ENCODE measurements at regions not wholly inside any gene's neighbourhood (a gene's known extent, or its start where the extent isn't known, plus 50 kb on each side); places are given as distances from the start of the nearest gene placed in this dataset.

DNA sequence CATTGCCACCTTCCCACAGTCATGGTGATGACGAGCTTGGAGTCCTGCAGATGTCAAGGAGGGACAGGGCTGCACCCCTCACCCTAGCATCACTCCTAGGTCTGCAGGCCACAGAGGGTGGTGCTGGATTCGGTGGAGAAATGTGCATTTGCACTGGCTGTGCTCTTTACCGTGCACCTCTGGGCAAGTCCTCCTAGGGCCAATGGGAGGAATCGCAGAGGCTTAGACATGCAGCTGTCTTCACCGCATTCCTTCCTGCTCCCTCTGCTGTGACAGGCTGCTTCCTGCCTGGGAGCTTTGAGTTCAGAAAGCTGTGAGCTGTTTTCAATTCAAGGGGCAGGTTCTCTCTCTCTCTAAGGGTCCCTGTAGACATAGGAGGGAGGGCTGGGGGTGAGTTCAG, 85.1 kb downstream of the EDN3 start:
- no peaks in the 10 kb centered on the region for H3K4me1 ChIP-seq (ENCODE audit: control insufficient read depth in 1 of 2, insufficient read depth in 2 of 2, low read length in 2 of 2)
- no peaks in the 10 kb centered on the region for H3K36me3 ChIP-seq (ENCODE audit: control insufficient read depth in 1 of 2, insufficient read depth in 2 of 2, low read length in 1 of 2)
- ATAC-seq (ENCODE audit: low FRiP score) (no peak), DNase-seq (no peak)
- H3K27me3 ChIP-seq (ENCODE audit: control insufficient read depth in 1 of 2, insufficient read depth in 2 of 2, low read length in 1 of 2): no peaks in the 10 kb centered on the region
- H3K27ac ChIP-seq (ENCODE audit: low read depth in 1 of 2, low read length in 2 of 2): no peak overlapping the region
- H3K9me3 ChIP-seq (ENCODE audit: control insufficient read depth, low read length): peaks cover 2% of the 10 kb centered on the region
- WGBS, 2 donors: 46 to 56% methylated on average over 5 of the region's 5 CpGs
- intact Hi-C loops (cut with DNase I): no loop called here
- no peak overlapping the region for H3K4me3 ChIP-seq (ENCODE audit: low read length in 2 of 2)

DNA sequence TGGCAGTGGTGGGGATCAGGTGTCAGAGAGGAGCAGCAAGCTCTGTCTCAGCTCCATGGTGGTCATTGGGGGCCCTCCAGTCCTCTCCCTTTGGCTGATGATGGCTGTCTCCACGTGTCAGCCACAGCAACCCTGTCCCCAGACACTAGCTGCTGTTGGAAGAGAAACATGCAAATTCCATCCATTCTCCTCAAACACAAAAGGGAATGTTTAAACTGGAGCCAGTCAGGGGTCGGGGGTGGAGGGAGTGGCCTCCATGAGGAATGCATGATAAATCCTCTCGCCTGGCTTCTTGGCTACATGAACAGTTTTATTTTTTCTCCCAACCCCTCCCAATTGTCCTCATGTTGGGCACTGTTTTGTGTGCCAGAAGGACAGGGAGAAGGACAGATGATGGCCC, 86.4 kb downstream of the EDN3 start:
- H3K4me3 ChIP-seq (ENCODE audit: low read length in 2 of 2): no peak overlapping the region
- no peaks in the 10 kb centered on the region for H3K4me1 ChIP-seq (ENCODE audit: control insufficient read depth in 1 of 2, insufficient read depth in 2 of 2, low read length in 2 of 2)
- peaks cover 2% of the 10 kb centered on the region for H3K9me3 ChIP-seq (ENCODE audit: control insufficient read depth, low read length)
- DNase-seq: no peak
- no peak for ATAC-seq (ENCODE audit: low FRiP score)
- no peaks in the 10 kb centered on the region for H3K27me3 ChIP-seq (ENCODE audit: control insufficient read depth in 1 of 2, insufficient read depth in 2 of 2, low read length in 1 of 2)
- no peaks in the 10 kb centered on the region for H3K36me3 ChIP-seq (ENCODE audit: control insufficient read depth in 1 of 2, insufficient read depth in 2 of 2, low read length in 1 of 2)
- H3K27ac ChIP-seq (ENCODE audit: low read depth in 1 of 2, low read length in 2 of 2): no peak overlapping the region
- intact Hi-C loops (cut with DNase I): no loop called here
- 11 to 17% methylated on average over 3 of the region's 3 CpGs for WGBS, 2 donors

DNA sequence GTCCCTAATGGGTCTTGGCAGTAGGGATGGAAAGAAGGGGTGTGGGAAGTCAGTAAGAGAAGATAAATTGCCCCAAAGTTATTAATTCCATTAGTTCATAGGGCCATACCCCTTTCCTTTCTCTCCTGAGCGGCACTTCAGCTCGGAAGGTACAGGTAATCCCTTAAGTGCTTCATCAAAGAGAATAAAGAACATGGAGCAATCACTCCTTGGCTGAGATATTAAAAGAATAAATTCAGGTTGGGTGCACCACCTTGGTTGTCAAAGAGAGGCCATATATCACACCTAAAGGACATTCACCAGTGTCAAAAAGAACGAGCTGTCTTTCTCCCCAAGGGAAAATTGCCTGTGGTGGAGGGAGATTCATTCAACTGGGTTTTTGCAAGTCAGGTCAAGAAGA, 87.5 kb downstream of the EDN3 start:
- intact Hi-C loops (cut with DNase I): no loop called here
- Histone ChIP-seq H3K4me3 (ENCODE audit: low read length in 2 of 2) (no peak overlapping the region), H3K4me1 (ENCODE audit: control insufficient read depth in 1 of 2, insufficient read depth in 2 of 2, low read length in 2 of 2) (no peaks in the 10 kb centered on the region), H3K36me3 (ENCODE audit: control insufficient read depth in 1 of 2, insufficient read depth in 2 of 2, low read length in 1 of 2) (no peaks in the 10 kb centered on the region), H3K27me3 (ENCODE audit: control insufficient read depth in 1 of 2, insufficient read depth in 2 of 2, low read length in 1 of 2) (no peaks in the 10 kb centered on the region), H3K27ac (ENCODE audit: low read depth in 1 of 2, low read length in 2 of 2) (no peak overlapping the region), H3K9me3 (ENCODE audit: control insufficient read depth, low read length) (peaks cover 2% of the 10 kb centered on the region)
- 91 to 96% methylated on average over 3 of the region's 3 CpGs for WGBS, 2 donors
- ATAC-seq (ENCODE audit: low FRiP score) (no peak), DNase-seq (no peak)

DNA sequence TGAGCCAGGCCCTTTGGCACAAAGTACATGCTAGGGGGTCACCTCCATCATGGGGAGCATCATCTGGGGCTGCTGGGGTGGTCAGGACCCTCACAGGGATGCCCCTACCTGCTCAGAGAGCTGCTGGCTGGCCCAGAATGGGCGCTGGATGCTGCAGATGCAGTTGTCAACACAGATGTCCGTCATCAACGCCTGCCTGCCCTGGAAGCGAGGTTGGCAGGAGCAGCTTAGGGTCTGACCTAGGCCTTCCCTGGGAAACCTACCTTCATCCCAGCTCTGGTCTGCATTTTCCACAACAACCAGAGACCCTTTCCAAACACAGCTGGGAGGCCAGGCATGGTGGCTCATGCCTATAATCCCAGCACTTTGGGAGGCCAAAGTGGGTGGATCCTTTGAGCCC, 88.0 kb downstream of the EDN3 start:
- WGBS, 2 donors: 94 to 95% methylated on average over 4 of the region's 4 CpGs
- Histone ChIP-seq H3K4me3 (ENCODE audit: low read length in 2 of 2) (no peak overlapping the region), H3K4me1 (ENCODE audit: control insufficient read depth in 1 of 2, insufficient read depth in 2 of 2, low read length in 2 of 2) (no peaks in the 10 kb centered on the region), H3K27ac (ENCODE audit: low read depth in 1 of 2, low read length in 2 of 2) (no peak overlapping the region), H3K27me3 (ENCODE audit: control insufficient read depth in 1 of 2, insufficient read depth in 2 of 2, low read length in 1 of 2) (no peaks in the 10 kb centered on the region), H3K9me3 (ENCODE audit: control insufficient read depth, low read length) (peaks cover 2% of the 10 kb centered on the region), H3K36me3 (ENCODE audit: control insufficient read depth in 1 of 2, insufficient read depth in 2 of 2, low read length in 1 of 2) (no peaks in the 10 kb centered on the region)
- intact Hi-C loops (cut with DNase I): no loop called here
- ATAC-seq (ENCODE audit: low FRiP score): no peak
- no peak for DNase-seq

DNA sequence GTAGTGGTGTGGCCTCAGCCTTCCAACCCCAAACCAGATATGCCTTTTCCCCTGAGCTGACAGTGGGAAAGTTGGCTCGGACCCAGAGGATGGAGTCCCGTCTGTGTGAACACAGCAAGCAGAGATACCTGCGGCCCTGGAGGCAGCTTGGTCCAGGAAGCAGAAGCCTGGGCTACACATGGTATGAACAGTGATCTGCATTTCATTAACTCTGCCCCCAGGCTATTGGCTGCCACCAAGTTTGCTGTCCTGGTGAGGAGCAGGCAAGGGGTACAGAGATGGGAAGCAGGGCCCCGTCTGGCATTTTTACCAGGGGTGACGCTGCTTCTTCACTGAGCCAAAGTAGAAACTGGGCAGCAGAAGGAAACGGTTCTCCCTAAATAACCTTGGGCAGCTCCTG, 90.0 kb downstream of the EDN3 start:
- Histone ChIP-seq H3K27ac (ENCODE audit: low read depth in 1 of 2, low read length in 2 of 2) (no peak overlapping the region), H3K4me3 (ENCODE audit: low read length in 2 of 2) (no peak overlapping the region), H3K9me3 (ENCODE audit: control insufficient read depth, low read length) (peaks cover 2% of the 10 kb centered on the region), H3K27me3 (ENCODE audit: control insufficient read depth in 1 of 2, insufficient read depth in 2 of 2, low read length in 1 of 2) (no peaks in the 10 kb centered on the region), H3K36me3 (ENCODE audit: control insufficient read depth in 1 of 2, insufficient read depth in 2 of 2, low read length in 1 of 2) (no peaks in the 10 kb centered on the region), H3K4me1 (ENCODE audit: control insufficient read depth in 1 of 2, insufficient read depth in 2 of 2, low read length in 2 of 2) (no peaks in the 10 kb centered on the region)
- no peak for ATAC-seq (ENCODE audit: low FRiP score)
- intact Hi-C loops (cut with DNase I): no loop called here
- DNase-seq: no peak
- 66 to 68% methylated on average over 6 of the region's 6 CpGs for WGBS, 2 donors

DNA sequence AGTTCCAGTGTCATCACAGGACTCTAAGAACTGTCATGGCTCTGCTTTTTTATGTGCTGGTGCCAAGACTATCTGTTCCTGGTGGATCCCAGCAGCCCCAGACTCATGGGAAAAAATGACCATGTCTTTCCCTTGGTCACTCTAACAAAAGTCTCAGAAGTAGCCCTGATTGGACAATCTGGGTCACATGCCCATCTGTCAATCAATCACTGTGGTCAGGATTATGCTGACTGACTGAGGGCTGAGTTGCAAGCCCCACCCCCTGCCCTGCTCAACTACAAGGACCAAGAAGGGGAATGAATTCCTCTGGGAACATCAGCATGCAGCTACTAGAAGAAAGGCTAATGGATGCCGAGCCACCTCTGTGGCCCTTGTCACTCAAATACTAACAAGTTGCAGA, 91.6 kb downstream of the EDN3 start:
- H3K4me3 ChIP-seq (ENCODE audit: low read length in 2 of 2): no peak overlapping the region
- WGBS, 2 donors: 38 to 51% methylated on average over 1 of the region's 1 CpG
- DNase-seq (no peak), ATAC-seq (ENCODE audit: low FRiP score) (no peak)
- no peaks in the 10 kb centered on the region for H3K4me1 ChIP-seq (ENCODE audit: control insufficient read depth in 1 of 2, insufficient read depth in 2 of 2, low read length in 2 of 2)
- intact Hi-C loops (cut with DNase I): no loop called here
- H3K9me3 ChIP-seq (ENCODE audit: control insufficient read depth, low read length): peaks cover 4% of the 10 kb centered on the region
- no peaks in the 10 kb centered on the region for H3K36me3 ChIP-seq (ENCODE audit: control insufficient read depth in 1 of 2, insufficient read depth in 2 of 2, low read length in 1 of 2)
- no peak overlapping the region for H3K27ac ChIP-seq (ENCODE audit: low read depth in 1 of 2, low read length in 2 of 2)
- H3K27me3 ChIP-seq (ENCODE audit: control insufficient read depth in 1 of 2, insufficient read depth in 2 of 2, low read length in 1 of 2): no peaks in the 10 kb centered on the region

DNA sequence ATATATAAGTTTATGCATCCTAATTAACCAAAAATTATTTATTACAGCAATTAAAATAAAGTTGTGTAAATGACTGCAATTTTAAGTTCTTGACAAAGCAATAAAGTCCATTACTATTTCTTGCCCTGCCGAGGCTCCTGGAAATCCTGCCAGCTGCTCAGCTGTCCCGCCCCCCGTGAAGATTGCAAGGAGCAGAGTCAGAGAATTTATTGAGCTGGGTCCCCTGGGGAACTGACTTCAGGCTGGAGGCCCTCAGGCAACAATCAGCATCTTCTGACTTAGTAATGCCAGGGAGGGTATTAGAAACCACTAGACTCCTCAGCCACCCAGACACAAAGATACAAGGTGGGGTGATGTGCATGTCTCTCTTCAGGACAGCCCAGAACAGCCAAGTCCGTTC, 92.3 kb downstream of the EDN3 start:
- no peak for ATAC-seq (ENCODE audit: low FRiP score)
- Histone ChIP-seq H3K27me3 (ENCODE audit: control insufficient read depth in 1 of 2, insufficient read depth in 2 of 2, low read length in 1 of 2) (no peaks in the 10 kb centered on the region), H3K4me3 (ENCODE audit: low read length in 2 of 2) (no peak overlapping the region), H3K36me3 (ENCODE audit: control insufficient read depth in 1 of 2, insufficient read depth in 2 of 2, low read length in 1 of 2) (no peaks in the 10 kb centered on the region), H3K4me1 (ENCODE audit: control insufficient read depth in 1 of 2, insufficient read depth in 2 of 2, low read length in 2 of 2) (no peaks in the 10 kb centered on the region), H3K9me3 (ENCODE audit: control insufficient read depth, low read length) (peaks cover 4% of the 10 kb centered on the region), H3K27ac (ENCODE audit: low read depth in 1 of 2, low read length in 2 of 2) (no peak overlapping the region)
- no peak for DNase-seq
- intact Hi-C loops (cut with DNase I): no loop called here
- 25 to 39% methylated on average over 4 of the region's 4 CpGs for WGBS, 2 donors

DNA sequence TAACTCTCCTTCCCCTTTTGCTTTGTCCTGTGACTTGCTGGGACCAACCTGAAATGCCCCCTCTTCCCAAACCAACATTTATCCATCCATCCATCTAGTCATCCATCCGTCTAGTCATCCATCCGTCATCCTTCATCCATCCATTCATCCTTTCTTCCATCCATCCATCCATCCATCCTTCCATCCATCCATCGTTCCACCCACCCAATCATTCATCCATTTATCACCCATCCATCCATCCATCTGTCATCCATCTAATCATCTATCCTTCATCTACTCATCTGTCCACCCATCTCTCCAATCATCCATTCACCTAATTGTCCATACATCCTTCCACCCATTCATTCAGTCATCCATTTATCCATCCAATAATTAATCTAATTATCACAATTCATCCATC, 92.7 kb downstream of the EDN3 start:
- WGBS, 2 donors: 90 to 94% methylated on average over 3 of the region's 3 CpGs
- H3K27me3 ChIP-seq (ENCODE audit: control insufficient read depth in 1 of 2, insufficient read depth in 2 of 2, low read length in 1 of 2): no peaks in the 10 kb centered on the region

DNA sequence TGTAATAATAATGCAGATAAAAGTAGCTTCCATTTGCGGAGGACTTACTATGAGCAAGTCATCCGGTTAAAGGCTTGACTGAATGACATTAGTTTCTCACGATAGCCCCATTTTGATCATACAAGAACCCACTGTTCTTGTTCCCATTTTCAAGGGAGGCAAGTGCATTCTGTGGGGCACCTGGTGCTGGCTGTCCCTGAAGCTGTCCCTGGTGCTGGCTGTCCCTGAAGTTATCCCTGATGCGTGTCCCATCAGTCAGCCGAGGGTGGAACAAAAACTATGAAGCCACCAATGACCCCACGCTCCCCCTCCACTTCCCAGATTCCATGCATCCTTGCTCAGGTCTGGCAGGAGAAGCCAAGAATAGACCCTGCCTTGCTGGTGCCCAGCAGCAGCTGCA, 95.3 kb downstream of the EDN3 start:
- Histone ChIP-seq H3K4me1 (ENCODE audit: control insufficient read depth in 1 of 2, insufficient read depth in 2 of 2, low read length in 2 of 2) (no peaks in the 10 kb centered on the region), H3K9me3 (ENCODE audit: control insufficient read depth, low read length) (peaks cover 1% of the 10 kb centered on the region), H3K27me3 (ENCODE audit: control insufficient read depth in 1 of 2, insufficient read depth in 2 of 2, low read length in 1 of 2) (no peaks in the 10 kb centered on the region), H3K27ac (ENCODE audit: low read depth in 1 of 2, low read length in 2 of 2) (no peak overlapping the region), H3K36me3 (ENCODE audit: control insufficient read depth in 1 of 2, insufficient read depth in 2 of 2, low read length in 1 of 2) (no peaks in the 10 kb centered on the region), H3K4me3 (ENCODE audit: low read length in 2 of 2) (no peak overlapping the region)
- intact Hi-C loops (cut with DNase I): no loop called here
- DNase-seq: no peak
- ATAC-seq (ENCODE audit: low FRiP score): no peak
- WGBS, 2 donors: 73 to 74% methylated on average over 6 of the region's 6 CpGs

More for the DNA sequence above, 92.7 kb downstream of the EDN3 start:
- Histone ChIP-seq H3K36me3 (ENCODE audit: control insufficient read depth in 1 of 2, insufficient read depth in 2 of 2, low read length in 1 of 2) (no peaks in the 10 kb centered on the region), H3K27ac (ENCODE audit: low read depth in 1 of 2, low read length in 2 of 2) (no peak overlapping the region), H3K4me3 (ENCODE audit: low read length in 2 of 2) (no peak overlapping the region), H3K9me3 (ENCODE audit: control insufficient read depth, low read length) (peaks cover 4% of the 10 kb centered on the region), H3K4me1 (ENCODE audit: control insufficient read depth in 1 of 2, insufficient read depth in 2 of 2, low read length in 2 of 2) (no peaks in the 10 kb centered on the region)
- intact Hi-C loops (cut with DNase I): no loop called here
- no peak for DNase-seq
- no peak for ATAC-seq (ENCODE audit: low FRiP score)
